A549 (cell line): ENCODE measurements at regions not wholly inside any gene's neighbourhood (a gene's known extent, or its start where the extent isn't known, plus 50 kb on each side); places are given as distances from the start of the nearest gene placed in this dataset.

Experiments used
- KDM5A ChIP-seq: fragments of 200-600 bp; sonication (generic); IDR thresholded peaks from 2 replicates; pipeline ENCODE4 v1.6.1; 2016; ENCODE audit warnings: antibody characterized with exemption, mild to moderate bottlenecking
- ZC3H11A ChIP-seq: fragments of 450-650 bp; IDR thresholded peaks from 2 replicates; pipeline ENCODE4 v1.6.1; 2014; ENCODE audit warnings: antibody characterized with exemption, mild to moderate bottlenecking

DNA sequence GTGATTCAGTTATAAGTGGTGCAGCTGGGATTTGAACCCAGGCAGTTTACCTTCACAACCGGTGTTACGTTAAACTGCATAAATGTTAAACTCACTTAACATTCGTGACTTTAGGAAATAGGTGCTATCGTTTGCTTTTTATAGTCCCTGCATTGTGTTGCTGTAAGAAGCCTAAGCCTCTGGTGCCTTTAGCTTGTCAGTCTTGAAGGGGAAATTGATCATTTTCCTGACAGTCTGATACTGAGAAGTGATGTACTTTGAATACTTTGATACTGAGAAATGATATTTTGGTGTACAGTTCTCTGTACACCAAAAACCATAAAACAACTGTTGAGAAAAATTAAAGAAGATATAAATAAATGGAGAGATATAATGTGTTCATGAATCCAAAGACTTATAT, 52.5 kb upstream of the NEDD9 start:
- TF ChIP-seq ZC3H11A (no peak), KDM5A (no peak)
